HCT116 (cell line): ENCODE measurements at regions not wholly inside any gene's neighbourhood (a gene's known extent, or its start where the extent isn't known, plus 50 kb on each side); places are given as distances from the start of the nearest gene placed in this dataset.

Experiments
- ATAC-seq: fragments of 200-7000 bp; cut with Tn5 transposase; 2 replicates; pipeline ENCODE4 v1.9.1; 2020; ENCODE audit warnings: mild to moderate bottlenecking, moderate library complexity
- BruUV-seq: library from RNA; stranded (reverse); fragments of 400-500 nt; replicated peaks from 2 replicates; lab custom pipeline; 2021; lab: Mats Ljungman, UMichigan
- CTCF ChIA-PET: fragments of 300-600 bp; sonication (Branson Sonifier 250); formaldehyde crosslinking; loops from one replicate; lab custom pipeline; 2021; ENCODE audit warnings: antibody characterized with exemption; lab: Charles Lee
- POLR2A ChIA-PET: fragments of 300-600, 350-600 bp; sonication (Branson Sonifier 250); formaldehyde crosslinking; loops from one replicate; lab custom pipeline; 2021; ENCODE audit warnings: antibody characterized with exemption; lab: Charles Lee
- RAD21 ChIA-PET, 2 experiments: fragments of 300-600 bp; sonication (Branson Sonifier 250); formaldehyde crosslinking; loops; one replicate each; lab custom pipeline; 2023; ENCODE audit warnings: low total read pairs in 2 of 2; ENCODE audit not compliant: uncharacterized antibody in 2 of 2, unreplicated experiment in 2 of 2, low non-redundant PET in 1 of 2; lab: Charles Lee
- DNase-seq: peaks from one replicate; pipeline ENCODE4 v3.0.0-alpha.2; 2010; ENCODE audit warnings: low read depth, low spot score
- H2AFZ ChIP-seq: fragments of 200-600 bp; shearing (Covaris generic), sonication (generic); 2 replicates; pipeline ENCODE4 v1.6.1; 2017; ENCODE audit warnings: low read depth, mixed run types, mixed read lengths, antibody characterized with exemption, low read length; ENCODE audit not compliant: poor library complexity, severe bottlenecking
- H3K27ac ChIP-seq: 2 replicates; pipeline ENCODE4 v1.5.1; 2012; ENCODE audit warnings: low read depth, low read length
- H3K27me3 ChIP-seq: fragments of 200-600 bp; sonication (generic); 2 replicates; pipeline ENCODE4 v1.6.1; 2016; ENCODE audit warnings: mixed run types, low read length, mixed read lengths; ENCODE audit not compliant: insufficient read depth
- H3K36me3 ChIP-seq, 2 experiments: fragments of 200-500 bp in 1 of 2; fragments of 200-600 bp in 1 of 2; sonication (Bioruptor generic) in 1 of 2; sonication (generic) in 1 of 2; 2 replicates each; pipeline versions ENCODE4 v1.5.1 to v1.6.1; 2014 to 2016; ENCODE audit warnings: low read length in 2 of 2, inconsistent platforms in 1 of 2, mixed read lengths in 1 of 2, mixed run types in 1 of 2; ENCODE audit not compliant: insufficient read depth in 2 of 2, control insufficient read depth in 1 of 2
- H3K4me1 ChIP-seq, 2 experiments: fragments of 200-600 bp in 1 of 2; sonication (generic) in 1 of 2; 2 replicates each; pipeline versions ENCODE4 v1.5.1 to v1.6.1; 2012 to 2017; ENCODE audit warnings: low read length in 2 of 2, inconsistent platforms in 1 of 2, mild to moderate bottlenecking in 1 of 2, mixed read lengths in 1 of 2, mixed run types in 1 of 2, moderate library complexity in 1 of 2; ENCODE audit not compliant: insufficient read depth in 2 of 2, control insufficient read depth in 1 of 2
- H3K4me2 ChIP-seq: fragments of 200-600 bp; sonication (generic); 2 replicates; pipeline ENCODE4 v1.6.1; 2017; ENCODE audit warnings: mixed run types, low read length, mixed read lengths
- H3K4me3 ChIP-seq, 2 experiments: fragments of 200-600 bp in 1 of 2; sonication (generic) in 1 of 2; replicated peaks in 1 of 2; 2 replicates each; pipeline ENCODE4 v1.5.1; 2011 to 2016; ENCODE audit warnings: low read length in 2 of 2, control low read depth in 1 of 2, low read depth in 1 of 2, mild to moderate bottlenecking in 1 of 2, mixed read lengths in 1 of 2, mixed run types in 1 of 2
- H3K79me2 ChIP-seq: fragments of 200-600 bp; sonication (generic); 2 replicates; pipeline ENCODE4 v1.6.1; 2017; ENCODE audit warnings: mild to moderate bottlenecking, mixed run types, low read length, moderate library complexity, mixed read lengths; ENCODE audit not compliant: insufficient read depth
- H3K9ac ChIP-seq: fragments of 200-600 bp; sonication (generic); 2 replicates; pipeline ENCODE4 v1.6.1; 2016; ENCODE audit warnings: low read length, mixed read lengths
- H3K9me2 ChIP-seq: fragments of 200-600 bp; sonication (generic), shearing (Covaris generic); 2 replicates; pipeline ENCODE4 v1.6.1; 2017; ENCODE audit warnings: mixed run types, mild to moderate bottlenecking, moderate library complexity; ENCODE audit not compliant: insufficient read depth
- H3K9me3 ChIP-seq, 2 experiments: fragments of 200-500 bp in 1 of 2; fragments of 200-600 bp in 1 of 2; sonication (Bioruptor generic) in 1 of 2; sonication (generic) in 1 of 2; 2 replicates each; pipeline ENCODE4 v1.6.1; 2014 to 2017; ENCODE audit warnings: low read length in 2 of 2, mixed read lengths in 2 of 2, inconsistent platforms in 1 of 2, low read depth in 1 of 2, mild to moderate bottlenecking in 1 of 2, mixed run types in 1 of 2, moderate library complexity in 1 of 2; ENCODE audit not compliant: control insufficient read depth in 1 of 2, insufficient read depth in 1 of 2
- H4K20me1 ChIP-seq: fragments of 200-600 bp; sonication (generic), shearing (Covaris generic); 2 replicates; pipeline ENCODE4 v1.6.1; 2017; ENCODE audit warnings: mixed run types, mild to moderate bottlenecking, moderate library complexity; ENCODE audit not compliant: insufficient read depth
- EGR1 ChIP-seq: IDR thresholded peaks from 2 replicates; pipeline ENCODE4 v1.6.1; 2012; ENCODE audit warnings: low read depth
- ELF1 ChIP-seq: IDR thresholded peaks from 2 replicates; pipeline ENCODE4 v1.6.1; 2012; ENCODE audit warnings: low read depth, borderline replicate concordance
- SIN3A ChIP-seq: IDR thresholded peaks from 2 replicates; pipeline ENCODE4 v1.6.1; 2012; ENCODE audit warnings: low read depth
- SP1 ChIP-seq: IDR thresholded peaks from 2 replicates; pipeline ENCODE4 v1.6.1; 2012; ENCODE audit warnings: low read depth
- SRF ChIP-seq: IDR thresholded peaks from 2 replicates; pipeline ENCODE4 v1.6.1; 2012; ENCODE audit warnings: low read depth
- ZFX ChIP-seq: fragments of 450-650 bp; IDR thresholded peaks from 2 replicates; pipeline ENCODE4 v1.6.1; 2017
- ZNF274 ChIP-seq: fragments of 200-500 bp; sonication (Bioruptor generic); IDR thresholded peaks from 2 replicates; pipeline ENCODE4 v1.6.1; 2014; ENCODE audit warnings: mild to moderate bottlenecking, low read depth, low read length, inconsistent platforms
- intact Hi-C: fragments of 100-400 bp; cut with micrococcal nuclease; formaldehyde crosslinking; loops from 2 replicates; pipeline ENCODE4 v1.10.0; 2022
- TF ChIP-seq, protein P1 (sequence below), 3 experiments: fragments of 200-600 bp in 1 of 3; sonication (generic) in 1 of 3; IDR thresholded peaks in 2 of 3; conservative IDR thresholded peaks in 1 of 3; 2 replicates each; pipeline ENCODE4 v1.5.1; 2012 to 2017; ENCODE audit warnings: low read depth in 2 of 3, low read length in 2 of 3, antibody characterized with exemption in 1 of 3, borderline replicate concordance in 1 of 3, control low read depth in 1 of 3, mild to moderate bottlenecking in 1 of 3, mixed read lengths in 1 of 3, mixed run types in 1 of 3, moderate library complexity in 1 of 3; ENCODE audit not compliant: insufficient read depth in 1 of 3
- TF ChIP-seq, protein P2 (sequence below): IDR thresholded peaks from 2 replicates; pipeline ENCODE4 v1.6.1; 2012
- TF ChIP-seq, protein P3 (sequence below): IDR thresholded peaks from 2 replicates; pipeline ENCODE4 v1.6.1; 2012; ENCODE audit warnings: low read depth

DNA sequence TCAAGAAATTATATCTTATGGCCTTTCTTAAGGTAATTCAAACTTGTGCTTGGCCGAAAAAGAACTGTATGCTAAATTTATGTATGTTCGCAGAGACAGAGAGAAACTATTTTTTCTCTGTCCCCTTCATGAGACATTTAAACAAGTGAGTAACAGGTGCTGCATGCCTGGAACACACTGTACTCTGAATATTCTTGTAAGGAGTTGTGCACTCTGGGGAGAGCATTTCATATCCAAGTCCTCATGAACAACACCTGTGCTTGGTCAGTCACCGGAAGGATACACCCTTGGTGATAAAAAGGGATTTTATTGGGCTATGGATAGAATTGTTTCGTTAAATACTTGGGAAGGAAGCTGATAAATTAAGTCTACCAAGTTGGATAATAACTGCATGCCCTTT, 220.8 kb upstream of the NRIP1 start:
- H3K79me2 ChIP-seq = no peaks in the 10 kb centered on the region
- BruUV-seq = no TSS peak
- H3K27ac ChIP-seq = no peak overlapping the region
- DNase-seq (no peak), ATAC-seq (no peak)
- H4K20me1 ChIP-seq = no peaks in the 10 kb centered on the region
- no peaks in the 10 kb centered on the region for H3K36me3 ChIP-seq
- RAD21 ChIA-PET = no interaction called here
- intact Hi-C loops = no loop called here
- no peaks in the 10 kb centered on the region for H3K27me3 ChIP-seq
- peaks cover 0 to 5% of the 10 kb centered on the region in 2 experiments; a peak in 2 of 4 replicates for H3K9me3 ChIP-seq
- POLR2A ChIA-PET = no interaction called here
- no peaks in the 10 kb centered on the region for H3K9me2 ChIP-seq
- TF ChIP-seq, protein P1, sequence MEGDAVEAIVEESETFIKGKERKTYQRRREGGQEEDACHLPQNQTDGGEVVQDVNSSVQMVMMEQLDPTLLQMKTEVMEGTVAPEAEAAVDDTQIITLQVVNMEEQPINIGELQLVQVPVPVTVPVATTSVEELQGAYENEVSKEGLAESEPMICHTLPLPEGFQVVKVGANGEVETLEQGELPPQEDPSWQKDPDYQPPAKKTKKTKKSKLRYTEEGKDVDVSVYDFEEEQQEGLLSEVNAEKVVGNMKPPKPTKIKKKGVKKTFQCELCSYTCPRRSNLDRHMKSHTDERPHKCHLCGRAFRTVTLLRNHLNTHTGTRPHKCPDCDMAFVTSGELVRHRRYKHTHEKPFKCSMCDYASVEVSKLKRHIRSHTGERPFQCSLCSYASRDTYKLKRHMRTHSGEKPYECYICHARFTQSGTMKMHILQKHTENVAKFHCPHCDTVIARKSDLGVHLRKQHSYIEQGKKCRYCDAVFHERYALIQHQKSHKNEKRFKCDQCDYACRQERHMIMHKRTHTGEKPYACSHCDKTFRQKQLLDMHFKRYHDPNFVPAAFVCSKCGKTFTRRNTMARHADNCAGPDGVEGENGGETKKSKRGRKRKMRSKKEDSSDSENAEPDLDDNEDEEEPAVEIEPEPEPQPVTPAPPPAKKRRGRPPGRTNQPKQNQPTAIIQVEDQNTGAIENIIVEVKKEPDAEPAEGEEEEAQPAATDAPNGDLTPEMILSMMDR (IDR thresholded peaks at IDR 0.05 in 2 of 3, conservative IDR thresholded peaks at IDR 0.05 in 1 of 3; ENCODE audit: borderline replicate concordance in 1 of 3, insufficient read depth in 1 of 3, low read depth in 2 of 3, low read length in 2 of 3) = no peak
- H3K4me2 ChIP-seq = no peak overlapping the region
- no peak overlapping the region for H3K9ac ChIP-seq
- H3K4me1 ChIP-seq = no peaks in the 10 kb centered on the region
- no peak overlapping the region for H3K4me3 ChIP-seq
- CTCF ChIA-PET = no interaction called here
- no peak overlapping the region for H2AFZ ChIP-seq

DNA sequence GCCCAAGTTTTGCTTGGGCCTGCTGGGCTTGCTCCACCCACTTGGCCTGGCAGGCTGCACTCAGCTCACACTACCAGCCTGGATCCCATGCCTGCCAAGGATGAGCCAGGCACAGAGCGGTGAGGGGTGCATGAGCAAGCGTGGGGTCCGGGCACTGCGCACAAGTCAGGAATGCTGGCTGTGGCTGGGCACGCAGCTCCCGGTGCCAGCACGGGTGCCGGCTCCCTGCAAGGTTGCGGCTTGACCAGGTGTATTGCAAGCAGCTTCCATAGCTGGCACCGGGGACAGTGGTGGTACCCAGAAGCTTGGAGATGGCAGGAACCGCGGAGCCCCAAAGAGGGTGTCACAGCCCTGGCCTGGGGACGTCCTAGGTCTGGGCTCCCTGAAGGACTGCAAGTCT, 224.4 kb upstream of the NRIP1 start:
- H3K27me3 ChIP-seq = no peaks in the 10 kb centered on the region
- no peak overlapping the region for H3K4me3 ChIP-seq
- no peak for TF ChIP-seq EGR1
- no peak for TF ChIP-seq SRF
- TF ChIP-seq ZFX = no peak
- no peak for TF ChIP-seq SIN3A
- TF ChIP-seq ELF1 = no peak
- TF ChIP-seq, protein P2, sequence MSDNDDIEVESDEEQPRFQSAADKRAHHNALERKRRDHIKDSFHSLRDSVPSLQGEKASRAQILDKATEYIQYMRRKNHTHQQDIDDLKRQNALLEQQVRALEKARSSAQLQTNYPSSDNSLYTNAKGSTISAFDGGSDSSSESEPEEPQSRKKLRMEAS = no peak
- no peak for TF ChIP-seq ZNF274
- no peak for TF ChIP-seq SP1
- TF ChIP-seq, protein P3, sequence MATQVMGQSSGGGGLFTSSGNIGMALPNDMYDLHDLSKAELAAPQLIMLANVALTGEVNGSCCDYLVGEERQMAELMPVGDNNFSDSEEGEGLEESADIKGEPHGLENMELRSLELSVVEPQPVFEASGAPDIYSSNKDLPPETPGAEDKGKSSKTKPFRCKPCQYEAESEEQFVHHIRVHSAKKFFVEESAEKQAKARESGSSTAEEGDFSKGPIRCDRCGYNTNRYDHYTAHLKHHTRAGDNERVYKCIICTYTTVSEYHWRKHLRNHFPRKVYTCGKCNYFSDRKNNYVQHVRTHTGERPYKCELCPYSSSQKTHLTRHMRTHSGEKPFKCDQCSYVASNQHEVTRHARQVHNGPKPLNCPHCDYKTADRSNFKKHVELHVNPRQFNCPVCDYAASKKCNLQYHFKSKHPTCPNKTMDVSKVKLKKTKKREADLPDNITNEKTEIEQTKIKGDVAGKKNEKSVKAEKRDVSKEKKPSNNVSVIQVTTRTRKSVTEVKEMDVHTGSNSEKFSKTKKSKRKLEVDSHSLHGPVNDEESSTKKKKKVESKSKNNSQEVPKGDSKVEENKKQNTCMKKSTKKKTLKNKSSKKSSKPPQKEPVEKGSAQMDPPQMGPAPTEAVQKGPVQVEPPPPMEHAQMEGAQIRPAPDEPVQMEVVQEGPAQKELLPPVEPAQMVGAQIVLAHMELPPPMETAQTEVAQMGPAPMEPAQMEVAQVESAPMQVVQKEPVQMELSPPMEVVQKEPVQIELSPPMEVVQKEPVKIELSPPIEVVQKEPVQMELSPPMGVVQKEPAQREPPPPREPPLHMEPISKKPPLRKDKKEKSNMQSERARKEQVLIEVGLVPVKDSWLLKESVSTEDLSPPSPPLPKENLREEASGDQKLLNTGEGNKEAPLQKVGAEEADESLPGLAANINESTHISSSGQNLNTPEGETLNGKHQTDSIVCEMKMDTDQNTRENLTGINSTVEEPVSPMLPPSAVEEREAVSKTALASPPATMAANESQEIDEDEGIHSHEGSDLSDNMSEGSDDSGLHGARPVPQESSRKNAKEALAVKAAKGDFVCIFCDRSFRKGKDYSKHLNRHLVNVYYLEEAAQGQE = no peak
- H4K20me1 ChIP-seq = no peaks in the 10 kb centered on the region
- no TSS peak for BruUV-seq
- H3K4me1 ChIP-seq = peaks cover 7 to 10% of the 10 kb centered on the region in 2 experiments
- H3K9me2 ChIP-seq = no peaks in the 10 kb centered on the region
- intact Hi-C loops = no loop called here
- ATAC-seq (no peak), DNase-seq (no peak)
- no peak overlapping the region for H2AFZ ChIP-seq
- no peaks in the 10 kb centered on the region; a peak in 1 of 4 replicates for H3K9me3 ChIP-seq
- H3K79me2 ChIP-seq = no peaks in the 10 kb centered on the region
- no peak overlapping the region for H3K4me2 ChIP-seq
- ChIA-PET RAD21 (no interaction called here), CTCF (no interaction called here), POLR2A (no interaction called here)
- no peak overlapping the region for H3K9ac ChIP-seq
- H3K36me3 ChIP-seq = no peaks in the 10 kb centered on the region
- no peak overlapping the region for H3K27ac ChIP-seq
